ENCODE measurements at regions not wholly inside any gene's neighbourhood (a gene's known extent, or its start where the extent isn't known, plus 50 kb on each side); places are given as distances from the start of the nearest gene placed in this dataset.

- intact Hi-C loops (cut with DNase I): no loop called here
- WGBS, 2 donors: 75 to 77% methylated on average over 4 of the region's 4 CpGs
- H3K27ac ChIP-seq: no peak overlapping the region
- peaks cover 0 to 15% (median 3%) of the 10 kb centered on the region in 3 donors for H3K4me1 ChIP-seq
- TF ChIP-seq, protein P1, sequence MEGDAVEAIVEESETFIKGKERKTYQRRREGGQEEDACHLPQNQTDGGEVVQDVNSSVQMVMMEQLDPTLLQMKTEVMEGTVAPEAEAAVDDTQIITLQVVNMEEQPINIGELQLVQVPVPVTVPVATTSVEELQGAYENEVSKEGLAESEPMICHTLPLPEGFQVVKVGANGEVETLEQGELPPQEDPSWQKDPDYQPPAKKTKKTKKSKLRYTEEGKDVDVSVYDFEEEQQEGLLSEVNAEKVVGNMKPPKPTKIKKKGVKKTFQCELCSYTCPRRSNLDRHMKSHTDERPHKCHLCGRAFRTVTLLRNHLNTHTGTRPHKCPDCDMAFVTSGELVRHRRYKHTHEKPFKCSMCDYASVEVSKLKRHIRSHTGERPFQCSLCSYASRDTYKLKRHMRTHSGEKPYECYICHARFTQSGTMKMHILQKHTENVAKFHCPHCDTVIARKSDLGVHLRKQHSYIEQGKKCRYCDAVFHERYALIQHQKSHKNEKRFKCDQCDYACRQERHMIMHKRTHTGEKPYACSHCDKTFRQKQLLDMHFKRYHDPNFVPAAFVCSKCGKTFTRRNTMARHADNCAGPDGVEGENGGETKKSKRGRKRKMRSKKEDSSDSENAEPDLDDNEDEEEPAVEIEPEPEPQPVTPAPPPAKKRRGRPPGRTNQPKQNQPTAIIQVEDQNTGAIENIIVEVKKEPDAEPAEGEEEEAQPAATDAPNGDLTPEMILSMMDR (IDR thresholded peaks at IDR 0.05): no peak
- TF ChIP-seq POLR2A (IDR thresholded peaks at IDR 0.05): no peak
- DNase-seq: no peak
- no peaks in the 10 kb centered on the region for H3K36me3 ChIP-seq
- no peaks in the 10 kb centered on the region for H3K9me3 ChIP-seq
- no peak overlapping the region for H3K4me3 ChIP-seq
- no peaks in the 10 kb centered on the region for H3K27me3 ChIP-seq
Measured at GRCh38 chr6:231779-232178, 60.5 kb upstream of the DUSP22 start.

GRCh38 chr6:232982-233640 is 59.2 kb upstream of the DUSP22 start:
- WGBS, 2 donors: 83 to 91% methylated on average over 11 of the region's 12 CpGs
- no peak overlapping the region for H3K4me3 ChIP-seq
- intact Hi-C loops (cut with DNase I): no loop called here

DNA sequence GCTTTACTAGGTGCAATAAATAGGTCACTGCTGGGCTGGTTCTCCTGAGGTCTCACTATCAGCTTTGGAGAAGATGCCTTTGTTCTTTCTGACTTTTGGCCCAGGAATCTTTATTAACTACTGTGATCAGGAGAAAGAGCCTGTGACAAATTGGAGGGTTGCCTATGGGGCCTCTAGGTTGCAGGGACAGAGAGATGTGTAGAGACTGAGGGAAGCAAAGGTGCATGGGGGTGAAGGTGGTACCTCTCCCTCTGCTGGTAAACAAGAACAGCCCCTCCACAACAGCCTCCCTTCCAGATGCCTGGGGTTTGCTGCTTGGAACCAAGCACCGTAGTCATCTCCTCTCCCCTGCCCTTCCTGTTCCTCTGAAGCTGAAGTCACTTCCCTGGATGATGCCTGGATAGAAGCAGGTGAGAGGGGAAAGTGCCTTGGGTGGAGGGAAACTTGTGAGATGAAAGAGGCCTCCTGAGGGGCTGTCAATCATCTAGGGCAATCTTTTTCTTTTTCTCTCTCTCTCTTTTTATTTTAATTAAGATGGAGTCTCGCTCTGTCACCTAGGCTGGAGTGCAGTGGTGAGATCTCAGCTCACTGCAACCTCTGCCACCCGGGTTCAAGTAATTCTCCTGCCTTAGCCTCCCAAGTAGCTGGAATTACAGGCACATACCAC is 57.4 kb upstream of the DUSP22 start:
- Histone ChIP-seq H3K36me3 (no peaks in the 10 kb centered on the region), H3K4me1 (peaks cover 0 to 15% (median 3%) of the 10 kb centered on the region in 3 donors), H3K4me3 (no peak overlapping the region), H3K27ac (no peak overlapping the region), H3K9me3 (no peaks in the 10 kb centered on the region), H3K27me3 (no peaks in the 10 kb centered on the region)
- DNase-seq: no peak
- 78 to 89% methylated on average over 3 of the region's 3 CpGs for WGBS, 2 donors
- intact Hi-C loops (cut with DNase I): no loop called here
- TF ChIP-seq, protein P1 (IDR thresholded peaks at IDR 0.05): no peak
- no peak for TF ChIP-seq POLR2A (IDR thresholded peaks at IDR 0.05)

More at GRCh38 chr6:232982-233640, 59.2 kb upstream of the DUSP22 start:
- Histone ChIP-seq H3K36me3 (no peaks in the 10 kb centered on the region), H3K9me3 (no peaks in the 10 kb centered on the region), H3K4me1 (peaks cover 0 to 15% (median 3%) of the 10 kb centered on the region in 3 donors), H3K27me3 (no peaks in the 10 kb centered on the region), H3K27ac (no peak overlapping the region)
- TF ChIP-seq, protein P1 (IDR thresholded peaks at IDR 0.05): no peak
- TF ChIP-seq POLR2A (IDR thresholded peaks at IDR 0.05): no peak
- DNase-seq: no peak

- Histone ChIP-seq H3K9me3 (no peaks in the 10 kb centered on the region), H3K36me3 (no peaks in the 10 kb centered on the region), H3K27me3 (no peaks in the 10 kb centered on the region), H3K4me3 (peak overlapping the region in 3 of 4 donors; percentile 26 to 50 (median 31)), H3K27ac (peak overlapping the region; percentile 23 to 64 (median 48)), H3K4me1 (peaks cover 0 to 15% (median 3%) of the 10 kb centered on the region in 3 donors)
- TF ChIP-seq, protein P1 (IDR thresholded peaks at IDR 0.05): no peak
- no peak for TF ChIP-seq POLR2A (IDR thresholded peaks at IDR 0.05)
- DNase-seq: no peak
- WGBS, 2 donors: 0% methylated on average over 2 of the region's 2 CpGs
- intact Hi-C loops (cut with DNase I): no loop called here
Measured at GRCh38 chr6:235763-236360, 56.4 kb upstream of the DUSP22 start.

DNA sequence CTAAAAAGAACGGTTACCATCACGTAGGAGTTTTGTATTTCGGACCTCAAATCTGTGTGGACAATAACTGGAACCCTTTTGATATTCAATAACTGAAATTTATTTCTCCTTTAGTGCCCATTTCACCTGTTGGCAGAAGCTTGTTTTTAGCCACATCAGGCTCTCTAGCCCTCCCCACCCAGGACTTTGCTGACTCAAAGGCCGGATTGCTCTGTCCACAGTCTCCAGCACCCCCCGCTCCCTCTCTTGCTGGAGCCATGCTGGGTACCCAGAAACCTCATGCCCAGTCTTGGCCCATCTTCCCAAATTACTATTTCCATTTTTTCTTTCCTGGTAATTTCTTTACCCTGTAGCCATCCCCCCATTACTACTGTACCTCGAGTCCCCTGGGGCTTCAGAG is 55.8 kb upstream of the DUSP22 start:
- 79 to 85% methylated on average over 6 of the region's 6 CpGs for WGBS, 2 donors
- Histone ChIP-seq H3K9me3 (no peaks in the 10 kb centered on the region), H3K4me3 (peak overlapping the region in 1 of 4 donors; percentile 50), H3K36me3 (no peaks in the 10 kb centered on the region), H3K27me3 (no peaks in the 10 kb centered on the region), H3K4me1 (peaks cover 0 to 15% (median 3%) of the 10 kb centered on the region in 3 donors), H3K27ac (peak overlapping the region in 3 of 4 donors; percentile 23 to 64 (median 53))
- no peak for DNase-seq
- TF ChIP-seq POLR2A (IDR thresholded peaks at IDR 0.05): no peak
- TF ChIP-seq, protein P1 (IDR thresholded peaks at IDR 0.05): no peak
- intact Hi-C loops (cut with DNase I): no loop called here
